ENCODE measurements at regions not wholly inside any gene's neighbourhood (a gene's known extent, or its start where the extent isn't known, plus 50 kb on each side); places are given as distances from the start of the nearest gene placed in this dataset.

GRCh38 chr6:11450037-11450436, 87.5 kb upstream of the TMEM170B start:
- no peak overlapping the region for H3K4me3 Mint-ChIP-seq (ENCODE audit: unreplicated experiment)
- DNase-seq (ENCODE audit: unreplicated experiment), result no peak
- ChIA-PET CTCF (no interaction called here), POLR2A (no interaction called here)
- BruUV-seq (replicated peaks), result no TSS peak
- no peaks in the 10 kb centered on the region for H3K36me3 Mint-ChIP-seq (ENCODE audit: insufficient read depth, unreplicated experiment)
- H3K4me1 Mint-ChIP-seq (ENCODE audit: insufficient read depth, unreplicated experiment), result no peaks in the 10 kb centered on the region
- H3K27ac Mint-ChIP-seq (ENCODE audit: low read depth, unreplicated experiment), result no peak overlapping the region
- TF ChIP-seq CTCF (IDR thresholded peaks at IDR 0.05; ENCODE audit: unreplicated experiment), result no peak
- peaks cover 15% of the 10 kb centered on the region for H3K9me3 Mint-ChIP-seq (ENCODE audit: unreplicated experiment)
- intact Hi-C loops (cut with micrococcal nuclease), result no loop called here
- no peaks in the 10 kb centered on the region for H3K27me3 Mint-ChIP-seq (ENCODE audit: insufficient read depth, unreplicated experiment)

GRCh38 chr6:11449408-11449807, 88.1 kb upstream of the TMEM170B start:
- H3K27me3 Mint-ChIP-seq (ENCODE audit: insufficient read depth, unreplicated experiment), result no peaks in the 10 kb centered on the region
- peaks cover 20% of the 10 kb centered on the region for H3K9me3 Mint-ChIP-seq (ENCODE audit: unreplicated experiment)
- H3K4me3 Mint-ChIP-seq (ENCODE audit: unreplicated experiment), result no peak overlapping the region
- peaks cover 5% of the 10 kb centered on the region for H3K36me3 Mint-ChIP-seq (ENCODE audit: insufficient read depth, unreplicated experiment)
- intact Hi-C loops (cut with micrococcal nuclease), result no loop called here
- BruUV-seq (replicated peaks), result no TSS peak
- ChIA-PET POLR2A (interaction anchor here (0.8 kb wide), 1 partner anchor 22 kb away, joined by 3 read pairs; no protein-coding TSS in a partner anchor), CTCF (no interaction called here)
- H3K4me1 Mint-ChIP-seq (ENCODE audit: insufficient read depth, unreplicated experiment), result no peaks in the 10 kb centered on the region
- no peak overlapping the region for H3K27ac Mint-ChIP-seq (ENCODE audit: low read depth, unreplicated experiment)
- no peak for TF ChIP-seq CTCF (IDR thresholded peaks at IDR 0.05; ENCODE audit: unreplicated experiment)
- no peak for DNase-seq (ENCODE audit: unreplicated experiment)

GRCh38 chr6:11448038-11448437, 89.5 kb upstream of the TMEM170B start:
- H3K27ac Mint-ChIP-seq (ENCODE audit: low read depth, unreplicated experiment), result no peak overlapping the region
- peaks cover 20% of the 10 kb centered on the region for H3K9me3 Mint-ChIP-seq (ENCODE audit: unreplicated experiment)
- H3K27me3 Mint-ChIP-seq (ENCODE audit: insufficient read depth, unreplicated experiment), result no peaks in the 10 kb centered on the region
- no TSS peak for BruUV-seq (replicated peaks)
- peaks cover 6% of the 10 kb centered on the region for H3K36me3 Mint-ChIP-seq (ENCODE audit: insufficient read depth, unreplicated experiment)
- DNase-seq (ENCODE audit: unreplicated experiment), result no peak
- intact Hi-C loops (cut with micrococcal nuclease), result no loop called here
- no peak overlapping the region for H3K4me3 Mint-ChIP-seq (ENCODE audit: unreplicated experiment)
- no peak for TF ChIP-seq CTCF (IDR thresholded peaks at IDR 0.05; ENCODE audit: unreplicated experiment)
- no peaks in the 10 kb centered on the region for H3K4me1 Mint-ChIP-seq (ENCODE audit: insufficient read depth, unreplicated experiment)
- ChIA-PET POLR2A (no interaction called here), CTCF (no interaction called here)

- POLR2A ChIA-PET, result no interaction called here
Measured at GRCh38 chr6:11447265-11447664, 90.3 kb upstream of the TMEM170B start.

More at GRCh38 chr6:11447265-11447664, 90.3 kb upstream of the TMEM170B start:
- no peak for TF ChIP-seq CTCF (IDR thresholded peaks at IDR 0.05; ENCODE audit: unreplicated experiment)
- Mint-ChIP-seq H3K27ac (ENCODE audit: low read depth, unreplicated experiment) (no peak overlapping the region), H3K27me3 (ENCODE audit: insufficient read depth, unreplicated experiment) (no peaks in the 10 kb centered on the region), H3K9me3 (ENCODE audit: unreplicated experiment) (peaks cover 20% of the 10 kb centered on the region), H3K4me3 (ENCODE audit: unreplicated experiment) (no peak overlapping the region), H3K36me3 (ENCODE audit: insufficient read depth, unreplicated experiment) (peaks cover 6% of the 10 kb centered on the region), H3K4me1 (ENCODE audit: insufficient read depth, unreplicated experiment) (no peaks in the 10 kb centered on the region)
- BruUV-seq (replicated peaks), result no TSS peak
- no peak for DNase-seq (ENCODE audit: unreplicated experiment)
- intact Hi-C loops (cut with micrococcal nuclease), result no loop called here
- CTCF ChIA-PET, result no interaction called here
